Prostate gland (tissue), 2 donors: ENCODE measurements at regions not wholly inside any gene's neighbourhood (a gene's known extent, or its start where the extent isn't known, plus 50 kb on each side); places are given as distances from the start of the nearest gene placed in this dataset.

Source experiments
- POLR2A ChIP-seq: fragments of 450-650 bp; IDR thresholded peaks from one replicate; pipeline ENCODE4 v1.6.1; 2016; ENCODE audit warnings: antibody characterized with exemption, mild to moderate bottlenecking
- POLR2AphosphoS5 ChIP-seq: sonication (generic); formaldehyde crosslinking; IDR thresholded peaks from one replicate; pipeline ENCODE4 v1.6.1; 2017; ENCODE audit warnings: antibody characterized with exemption
- TF ChIP-seq, protein P1 (sequence below), 4 experiments: fragments of 200-600 bp in 2 of 4; fragments of 450-650 bp in 2 of 4; sonication (generic) in 2 of 4; IDR thresholded peaks; 1 replicate in 3 of 4; 2 replicates in 1 of 4; pipeline ENCODE4 v1.5.1; 2016 to 2019; ENCODE audit warnings: antibody characterized with exemption in 4 of 4, mild to moderate bottlenecking in 2 of 4, moderate library complexity in 2 of 4

DNA sequence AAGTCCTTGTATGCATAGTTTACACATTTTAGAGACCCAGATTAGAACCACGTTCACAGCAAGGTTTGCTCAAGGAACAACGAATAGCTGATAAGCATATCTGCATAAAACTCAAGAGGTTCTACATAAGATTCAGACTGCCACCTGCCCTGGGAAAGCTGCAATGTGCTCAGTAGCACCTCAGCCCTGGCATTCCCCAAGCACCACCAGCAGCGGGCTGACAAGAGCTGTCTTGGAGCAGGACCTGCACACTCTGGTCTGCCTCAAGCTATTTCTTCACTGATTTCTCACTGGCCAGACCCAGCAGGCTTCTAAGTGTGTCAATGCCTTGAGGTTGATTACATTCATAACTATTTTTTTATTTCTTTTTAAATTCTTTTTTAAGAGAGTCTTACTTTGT, 65.8 kb upstream of the UQCRFS1 start:
- TF ChIP-seq, protein P1, sequence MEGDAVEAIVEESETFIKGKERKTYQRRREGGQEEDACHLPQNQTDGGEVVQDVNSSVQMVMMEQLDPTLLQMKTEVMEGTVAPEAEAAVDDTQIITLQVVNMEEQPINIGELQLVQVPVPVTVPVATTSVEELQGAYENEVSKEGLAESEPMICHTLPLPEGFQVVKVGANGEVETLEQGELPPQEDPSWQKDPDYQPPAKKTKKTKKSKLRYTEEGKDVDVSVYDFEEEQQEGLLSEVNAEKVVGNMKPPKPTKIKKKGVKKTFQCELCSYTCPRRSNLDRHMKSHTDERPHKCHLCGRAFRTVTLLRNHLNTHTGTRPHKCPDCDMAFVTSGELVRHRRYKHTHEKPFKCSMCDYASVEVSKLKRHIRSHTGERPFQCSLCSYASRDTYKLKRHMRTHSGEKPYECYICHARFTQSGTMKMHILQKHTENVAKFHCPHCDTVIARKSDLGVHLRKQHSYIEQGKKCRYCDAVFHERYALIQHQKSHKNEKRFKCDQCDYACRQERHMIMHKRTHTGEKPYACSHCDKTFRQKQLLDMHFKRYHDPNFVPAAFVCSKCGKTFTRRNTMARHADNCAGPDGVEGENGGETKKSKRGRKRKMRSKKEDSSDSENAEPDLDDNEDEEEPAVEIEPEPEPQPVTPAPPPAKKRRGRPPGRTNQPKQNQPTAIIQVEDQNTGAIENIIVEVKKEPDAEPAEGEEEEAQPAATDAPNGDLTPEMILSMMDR (IDR thresholded peaks at IDR 0.05), result no peak
- TF ChIP-seq POLR2A (no peak), POLR2AphosphoS5 (no peak)
